ENCODE measurements at regions not wholly inside any gene's neighbourhood (a gene's known extent, or its start where the extent isn't known, plus 50 kb on each side); places are given as distances from the start of the nearest gene placed in this dataset.

DNA sequence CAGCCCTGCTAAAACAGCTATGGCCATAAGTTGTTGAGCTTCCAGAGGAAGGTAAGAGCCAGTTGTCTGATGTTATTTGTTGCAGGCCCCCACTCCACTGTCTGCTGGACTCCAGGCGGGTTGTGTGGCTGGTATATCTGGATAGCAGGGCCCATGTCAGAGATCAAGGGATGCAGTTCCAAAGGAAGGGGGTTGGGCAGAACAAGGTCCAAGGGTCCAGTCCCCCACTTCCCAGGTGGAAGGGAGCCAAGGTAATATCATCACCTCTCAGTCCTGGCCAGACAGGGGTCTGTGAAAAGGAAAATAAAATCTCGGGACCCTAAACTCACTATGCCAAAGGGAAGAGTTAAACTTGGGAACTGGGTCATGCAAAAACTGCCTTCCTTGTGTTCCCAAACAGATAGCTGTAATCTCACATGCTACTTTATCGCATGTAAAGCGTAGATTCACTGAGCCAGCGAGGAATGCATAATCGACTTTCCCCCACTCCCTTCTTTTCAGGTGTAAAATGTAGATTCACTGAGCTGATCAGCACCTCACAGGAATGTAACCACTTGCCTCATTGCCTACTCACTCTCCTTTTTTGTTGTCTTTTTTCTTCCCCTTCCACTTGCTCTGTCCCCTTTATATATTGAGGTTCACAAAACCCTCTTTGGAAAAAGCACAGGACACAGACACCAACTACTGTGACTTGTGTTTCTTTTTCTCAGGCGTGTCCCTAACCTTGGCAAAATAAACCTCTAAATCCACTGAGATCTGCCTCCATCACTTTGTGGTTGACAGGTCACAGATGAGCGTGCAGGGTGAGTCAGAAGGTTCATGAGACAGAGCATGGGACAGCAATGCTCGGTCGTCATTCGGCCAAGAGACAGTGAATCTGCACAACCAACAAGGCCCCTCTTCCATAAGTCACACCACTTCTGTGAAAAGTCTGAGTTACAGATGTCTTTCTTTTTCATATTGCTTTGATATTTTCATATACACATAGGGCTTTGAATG lies 255.3 kb upstream of the SIX2 start:
- DNase-seq (ENCODE audit: low read depth in 1 of 2, low spot score in 1 of 2): no peak
- in situ Hi-C loops (cut with HindIII; ENCODE audit: low pct_unique_long_range_greater_than_20kb, low sequenced_read_pairs): no loop called here
- no peak for TF ChIP-seq JUND (IDR thresholded peaks at IDR 0.05; ENCODE audit: low read depth)

DNA sequence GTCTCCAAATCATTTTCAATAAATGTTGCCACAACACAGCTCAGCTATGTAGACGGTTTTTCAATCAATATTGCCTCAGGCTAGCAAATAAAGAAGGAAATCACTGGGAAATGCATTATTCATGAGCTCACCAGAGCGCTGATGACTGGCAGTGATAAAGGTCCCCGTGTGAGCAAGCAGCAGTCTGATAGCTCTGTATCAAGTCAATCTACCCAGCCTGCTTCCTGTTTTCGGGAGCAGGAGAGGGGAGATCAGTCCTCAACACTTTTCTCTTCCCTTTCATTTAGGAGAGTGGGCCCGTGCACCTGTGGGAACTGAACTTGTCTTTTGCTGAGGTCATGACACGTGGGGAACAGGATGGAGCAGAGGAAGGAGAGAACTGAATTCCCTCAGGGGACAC lies 253.9 kb upstream of the SIX2 start:
- in situ Hi-C loops (cut with HindIII; ENCODE audit: low pct_unique_long_range_greater_than_20kb, low sequenced_read_pairs): no loop called here
- no peak for TF ChIP-seq JUND (IDR thresholded peaks at IDR 0.05; ENCODE audit: low read depth)
- DNase-seq (ENCODE audit: low read depth in 1 of 2, low spot score in 1 of 2): peak in 1 of 2 experiments; percentile 9

DNA sequence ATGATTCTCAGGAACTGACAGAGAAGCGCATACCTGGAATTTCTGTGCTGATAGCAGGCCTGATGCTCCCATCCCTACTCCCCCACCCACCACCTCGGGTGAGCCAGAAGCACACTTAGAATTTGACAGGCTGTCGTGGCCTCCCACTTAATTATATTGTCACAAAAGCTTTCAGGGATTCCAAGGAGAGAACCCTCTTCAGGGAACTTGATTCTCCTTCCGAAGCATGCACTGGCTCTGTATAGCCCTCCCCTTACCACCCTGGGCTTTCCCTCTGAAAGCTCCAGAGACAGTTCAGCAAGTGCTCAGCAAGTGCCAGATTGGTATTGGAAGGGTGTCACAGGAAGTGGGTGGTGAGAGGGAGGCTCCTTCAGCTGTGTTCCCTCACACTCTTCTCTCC lies 252.5 kb upstream of the SIX2 start:
- no peak for DNase-seq (ENCODE audit: low read depth in 1 of 2, low spot score in 1 of 2)
- in situ Hi-C loops (cut with HindIII; ENCODE audit: low pct_unique_long_range_greater_than_20kb, low sequenced_read_pairs): no loop called here
- no peak for TF ChIP-seq JUND (IDR thresholded peaks at IDR 0.05; ENCODE audit: low read depth)

DNA sequence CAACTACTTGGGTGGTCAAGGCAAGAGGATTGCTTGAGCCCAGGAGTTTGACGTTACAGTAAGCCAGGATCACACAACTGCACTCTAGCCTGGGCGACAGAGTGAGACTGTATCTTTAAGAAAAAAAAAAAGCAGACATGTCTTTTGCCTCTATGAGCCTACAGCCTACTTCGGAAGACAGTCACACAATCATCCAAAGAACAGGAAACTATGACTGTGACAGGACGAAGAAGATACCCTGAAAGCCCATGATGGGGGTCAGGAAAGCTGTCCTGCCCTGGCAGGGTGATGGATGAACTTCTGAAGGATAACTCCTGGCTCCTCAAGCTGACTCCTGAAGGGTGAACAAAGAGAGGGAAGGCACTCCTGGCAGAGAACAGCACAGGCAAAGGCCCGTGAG lies 251.7 kb upstream of the SIX2 start:
- no peak for DNase-seq (ENCODE audit: low read depth in 1 of 2, low spot score in 1 of 2)
- TF ChIP-seq JUND (IDR thresholded peaks at IDR 0.05; ENCODE audit: low read depth): no peak
- in situ Hi-C loops (cut with HindIII; ENCODE audit: low pct_unique_long_range_greater_than_20kb, low sequenced_read_pairs): no loop called here

DNA sequence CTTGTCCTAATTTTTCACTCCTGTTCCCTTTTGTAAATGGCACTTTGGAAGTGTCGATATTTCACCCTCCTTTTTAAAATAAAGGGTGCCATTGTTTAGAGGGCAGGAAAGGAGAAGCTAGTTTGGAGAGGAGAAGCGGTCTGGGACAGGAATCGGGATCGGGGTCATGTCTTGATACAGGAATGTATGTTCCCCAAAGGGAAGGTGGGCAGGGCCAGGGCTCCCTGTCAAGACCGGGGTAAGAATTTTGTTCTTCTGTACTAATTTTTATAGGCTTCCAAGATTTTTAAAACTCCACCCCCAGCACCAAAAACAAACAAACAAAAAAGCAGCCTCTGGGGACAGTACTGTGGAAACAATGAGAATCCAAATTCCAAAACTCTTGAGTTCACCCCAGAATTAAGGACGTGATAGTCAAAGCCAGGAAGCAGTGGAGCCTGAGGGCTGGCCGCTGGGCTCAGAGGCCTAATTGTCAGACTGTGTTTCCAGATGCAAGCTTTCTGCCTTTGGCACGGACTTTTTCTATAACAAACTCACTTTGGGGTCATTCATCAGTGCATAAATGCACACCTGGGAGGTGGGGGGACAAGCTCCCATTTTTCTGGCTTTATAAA lies 250.4 kb upstream of the SIX2 start:
- no peak for DNase-seq (ENCODE audit: low read depth in 1 of 2, low spot score in 1 of 2)
- TF ChIP-seq JUND (IDR thresholded peaks at IDR 0.05; ENCODE audit: low read depth): no peak
- in situ Hi-C loops (cut with HindIII; ENCODE audit: low pct_unique_long_range_greater_than_20kb, low sequenced_read_pairs): no loop called here

DNA sequence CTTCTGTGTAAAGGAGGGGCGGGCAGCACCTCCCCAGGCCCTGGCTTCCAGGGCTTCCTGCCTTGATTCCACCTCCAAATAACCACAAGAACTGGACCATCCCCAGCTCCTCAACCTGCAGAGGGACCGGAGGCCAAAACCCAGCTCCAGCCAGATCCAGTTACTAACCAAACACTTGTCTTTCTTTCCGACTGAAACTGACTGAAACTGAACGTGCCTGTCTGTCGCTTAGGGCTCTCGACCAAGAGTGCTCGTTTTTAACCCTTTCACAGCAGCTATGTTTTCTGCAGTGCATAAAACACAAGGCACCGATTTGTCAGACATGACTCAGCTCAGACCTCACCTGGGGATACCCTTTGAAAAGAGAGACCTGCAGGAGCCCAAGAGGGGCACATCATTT lies 249.9 kb upstream of the SIX2 start:
- peak in 1 of 2 experiments; percentile 65 for DNase-seq (ENCODE audit: low read depth in 1 of 2, low spot score in 1 of 2)
- no peak for TF ChIP-seq JUND (IDR thresholded peaks at IDR 0.05; ENCODE audit: low read depth)
- in situ Hi-C loops (cut with HindIII; ENCODE audit: low pct_unique_long_range_greater_than_20kb, low sequenced_read_pairs): no loop called here

DNA sequence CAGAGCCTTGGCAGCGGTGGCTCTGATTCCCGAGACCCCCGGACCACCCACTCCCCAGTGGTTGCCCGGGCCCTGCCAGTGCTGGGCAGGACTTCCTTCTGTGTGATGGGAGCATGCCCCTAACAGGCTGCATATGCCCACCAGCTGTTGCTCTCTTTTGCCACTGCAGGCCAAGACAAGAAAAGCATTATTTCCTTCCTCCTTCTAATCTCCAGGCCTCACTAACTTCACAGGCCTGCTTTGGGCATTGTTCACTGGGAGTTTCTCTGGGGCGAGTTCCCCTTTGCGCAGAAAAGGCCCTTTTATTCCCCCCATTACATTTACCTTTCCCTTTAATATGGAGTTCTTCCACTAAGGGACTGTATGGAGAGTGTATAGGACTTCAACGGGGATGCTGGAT lies 249.1 kb upstream of the SIX2 start:
- DNase-seq (ENCODE audit: low read depth in 1 of 2, low spot score in 1 of 2): no peak
- no peak for TF ChIP-seq JUND (IDR thresholded peaks at IDR 0.05; ENCODE audit: low read depth)
- in situ Hi-C loops (cut with HindIII; ENCODE audit: low pct_unique_long_range_greater_than_20kb, low sequenced_read_pairs): no loop called here

DNA sequence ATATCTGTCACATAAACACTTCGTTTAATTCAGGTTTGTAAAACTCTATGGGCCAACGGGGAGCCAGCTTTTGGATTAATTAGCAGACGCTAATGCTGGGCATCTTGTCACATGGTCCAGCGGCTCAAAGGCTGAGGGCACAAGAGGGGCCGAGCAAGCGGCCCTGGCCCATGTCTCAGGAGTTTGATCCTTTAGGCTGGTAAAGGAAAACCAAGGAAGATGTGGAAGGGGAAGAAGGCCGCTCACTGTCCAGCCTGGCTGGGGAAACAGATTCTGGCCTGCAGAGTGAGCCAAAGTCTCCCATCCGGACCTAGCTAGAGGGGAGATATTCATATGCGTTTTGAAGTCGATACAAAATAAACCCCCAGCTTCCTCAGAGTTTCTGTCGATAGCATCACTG lies 248.6 kb upstream of the SIX2 start:
- no peak for TF ChIP-seq JUND (IDR thresholded peaks at IDR 0.05; ENCODE audit: low read depth)
- DNase-seq (ENCODE audit: low read depth in 1 of 2, low spot score in 1 of 2): no peak
- in situ Hi-C loops (cut with HindIII; ENCODE audit: low pct_unique_long_range_greater_than_20kb, low sequenced_read_pairs): no loop called here

DNA sequence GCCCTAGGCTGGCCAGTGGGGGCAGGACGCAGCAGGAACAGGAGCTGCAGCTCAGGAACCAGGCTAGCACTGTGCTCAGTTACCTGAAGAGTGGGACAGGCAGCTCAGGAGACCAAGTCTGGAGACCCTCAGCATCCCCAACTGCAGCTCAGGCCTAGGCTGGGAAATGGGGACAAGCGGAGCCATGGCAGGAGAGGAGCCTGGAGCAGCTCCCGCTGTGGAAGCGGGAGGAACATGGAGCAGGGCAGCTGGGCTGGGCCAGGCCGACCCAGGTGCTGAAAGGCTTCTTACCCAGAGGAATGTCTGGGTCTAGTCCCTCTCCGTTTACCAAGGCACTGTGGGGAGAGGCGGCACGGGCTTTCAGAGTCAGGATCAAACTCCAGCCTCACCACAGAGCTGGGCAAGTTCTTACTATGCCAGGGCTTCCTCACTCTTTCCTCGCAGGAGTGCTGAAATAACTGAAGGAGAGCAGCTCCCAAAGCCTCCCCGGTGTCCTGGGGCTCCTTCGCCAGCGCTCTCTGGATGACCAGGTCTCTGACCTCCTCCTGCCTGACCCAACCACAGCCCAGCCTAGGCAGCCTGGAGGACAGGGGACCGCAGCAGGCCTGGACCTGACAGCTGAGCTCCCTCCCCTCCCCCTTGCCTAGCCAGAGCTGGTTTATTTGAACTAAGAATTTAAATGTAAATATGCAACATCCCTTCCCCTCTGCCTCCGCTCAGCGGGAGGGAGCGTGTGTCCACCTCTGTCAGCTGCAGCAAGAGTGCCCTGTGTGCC lies 247.8 kb upstream of the SIX2 start:
- in situ Hi-C loops (cut with HindIII; ENCODE audit: low pct_unique_long_range_greater_than_20kb, low sequenced_read_pairs): no loop called here
- TF ChIP-seq JUND (IDR thresholded peaks at IDR 0.05; ENCODE audit: low read depth): no peak
- peak in 1 of 2 experiments; percentile 63 for DNase-seq (ENCODE audit: low read depth in 1 of 2, low spot score in 1 of 2)

DNA sequence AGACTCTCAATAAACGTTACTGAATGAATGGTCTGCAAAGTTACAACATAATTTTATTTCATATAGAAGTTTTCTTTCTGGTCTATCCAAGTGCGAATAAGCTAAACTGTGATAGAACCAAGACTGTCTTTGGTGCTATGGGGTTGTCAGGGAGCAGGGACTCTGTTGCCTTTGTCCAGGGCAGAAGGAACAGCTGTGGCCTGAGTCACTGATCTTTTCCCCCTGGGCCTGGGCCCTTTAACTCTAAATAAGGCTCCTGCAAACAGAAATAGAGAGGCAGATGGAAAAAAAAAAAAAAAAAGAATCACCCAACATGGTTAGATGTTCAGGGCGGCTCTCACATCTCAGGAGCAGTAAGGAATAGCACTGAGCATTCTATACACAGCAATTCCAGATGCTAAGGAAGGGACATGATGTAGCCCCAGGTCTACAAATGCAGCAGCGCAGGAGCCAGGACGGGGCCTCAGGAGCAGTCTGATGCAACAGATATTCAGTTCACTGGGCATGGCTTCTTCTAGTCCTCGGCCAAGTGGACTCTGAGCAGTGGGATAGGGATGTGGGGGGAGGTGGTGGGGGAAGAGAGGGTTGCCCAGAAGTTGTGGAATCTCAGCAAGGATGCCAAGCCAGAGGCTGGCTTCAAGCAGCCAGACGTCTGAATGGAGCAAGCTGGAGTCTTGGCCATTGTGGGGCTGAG lies 247.1 kb upstream of the SIX2 start:
- TF ChIP-seq JUND (IDR thresholded peaks at IDR 0.05; ENCODE audit: low read depth): no peak
- in situ Hi-C loops (cut with HindIII; ENCODE audit: low pct_unique_long_range_greater_than_20kb, low sequenced_read_pairs): no loop called here
- DNase-seq (ENCODE audit: low read depth in 1 of 2, low spot score in 1 of 2): no peak

DNA sequence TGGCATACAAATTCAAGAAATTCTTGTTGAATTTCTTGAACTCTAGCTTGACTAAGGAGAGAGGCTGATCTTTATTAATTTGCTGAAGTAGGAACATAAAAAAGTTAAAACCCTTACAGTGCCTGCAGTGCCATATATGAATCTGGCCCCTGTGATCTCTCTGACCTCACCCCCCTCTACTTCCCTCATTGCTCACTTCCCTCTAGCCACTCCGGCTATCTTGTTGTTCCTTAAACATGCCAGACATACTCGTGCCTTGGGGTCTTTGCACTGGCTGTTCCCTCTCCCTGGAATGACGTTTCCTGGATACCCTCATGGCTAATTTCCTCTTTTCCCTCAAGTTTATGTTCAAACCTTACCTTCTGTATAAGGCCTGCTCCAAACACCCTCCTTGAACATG lies 246.3 kb upstream of the SIX2 start:
- DNase-seq (ENCODE audit: low read depth in 1 of 2, low spot score in 1 of 2): no peak
- no peak for TF ChIP-seq JUND (IDR thresholded peaks at IDR 0.05; ENCODE audit: low read depth)
- in situ Hi-C loops (cut with HindIII; ENCODE audit: low pct_unique_long_range_greater_than_20kb, low sequenced_read_pairs): no loop called here

DNA sequence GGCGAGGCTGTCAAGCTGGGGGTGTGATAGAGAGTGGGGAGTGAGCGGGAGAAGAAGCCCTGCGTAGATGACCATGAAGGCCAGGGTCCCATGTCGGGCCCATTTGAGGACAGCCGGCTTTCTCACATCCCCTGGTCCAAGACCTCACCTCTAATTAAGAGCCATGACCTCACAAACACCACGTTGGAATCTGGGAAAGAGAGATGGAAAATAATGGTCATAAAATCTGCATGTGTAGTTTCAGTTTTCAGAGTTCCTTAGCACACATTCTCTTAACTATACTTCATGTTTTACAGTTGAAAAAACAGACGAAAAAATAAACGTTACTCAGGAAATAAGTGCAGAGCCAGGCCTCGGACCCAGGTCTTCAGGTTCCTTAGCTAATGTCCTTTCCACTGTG lies 244.8 kb upstream of the SIX2 start:
- no peak for TF ChIP-seq JUND (IDR thresholded peaks at IDR 0.05; ENCODE audit: low read depth)
- in situ Hi-C loops (cut with HindIII; ENCODE audit: low pct_unique_long_range_greater_than_20kb, low sequenced_read_pairs): no loop called here
- DNase-seq (ENCODE audit: low read depth in 1 of 2, low spot score in 1 of 2): no peak

Data from T47D (cell line).